ENCODE measurements at regions not wholly inside any gene's neighbourhood (a gene's known extent, or its start where the extent isn't known, plus 50 kb on each side); places are given as distances from the start of the nearest gene placed in this dataset.
"Not testable (repeated sequence)": the region's sequence is repeated elsewhere in the genome, so short reads cannot be mapped to it uniquely, and the experiment has no call there.

DNA sequence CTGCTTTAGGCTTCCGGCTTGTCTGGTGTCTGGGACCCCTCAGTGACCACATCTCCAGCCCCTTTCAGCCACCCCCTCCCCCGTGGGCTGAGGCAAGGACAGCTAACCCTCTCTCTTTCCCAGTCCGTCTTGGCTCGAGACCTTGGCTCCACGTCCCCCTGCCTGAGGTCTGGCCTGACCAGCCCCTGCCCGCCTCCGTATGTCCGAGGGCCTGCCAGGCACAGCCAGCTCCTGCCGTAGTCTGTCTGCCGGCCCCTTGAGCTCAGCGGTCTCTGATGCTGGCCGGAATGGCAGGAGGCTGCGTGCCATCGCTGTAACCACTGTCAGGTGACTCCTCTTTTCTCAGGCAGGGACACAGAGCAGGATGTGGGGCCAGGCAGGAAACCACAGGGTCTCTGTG is 73.3 kb upstream of the LRPAP1 start:
- FAIRE-seq (no peak), DNase-seq (ENCODE audit: insufficient read length, low spot score) (no peak)
- TF ChIP-seq TAF1 (IDR thresholded peaks at IDR 0.05; ENCODE audit: low read depth, low read length) (no peak), POU2F2 (IDR thresholded peaks at IDR 0.05; ENCODE audit: low read depth, low read length) (no peak)

DNA sequence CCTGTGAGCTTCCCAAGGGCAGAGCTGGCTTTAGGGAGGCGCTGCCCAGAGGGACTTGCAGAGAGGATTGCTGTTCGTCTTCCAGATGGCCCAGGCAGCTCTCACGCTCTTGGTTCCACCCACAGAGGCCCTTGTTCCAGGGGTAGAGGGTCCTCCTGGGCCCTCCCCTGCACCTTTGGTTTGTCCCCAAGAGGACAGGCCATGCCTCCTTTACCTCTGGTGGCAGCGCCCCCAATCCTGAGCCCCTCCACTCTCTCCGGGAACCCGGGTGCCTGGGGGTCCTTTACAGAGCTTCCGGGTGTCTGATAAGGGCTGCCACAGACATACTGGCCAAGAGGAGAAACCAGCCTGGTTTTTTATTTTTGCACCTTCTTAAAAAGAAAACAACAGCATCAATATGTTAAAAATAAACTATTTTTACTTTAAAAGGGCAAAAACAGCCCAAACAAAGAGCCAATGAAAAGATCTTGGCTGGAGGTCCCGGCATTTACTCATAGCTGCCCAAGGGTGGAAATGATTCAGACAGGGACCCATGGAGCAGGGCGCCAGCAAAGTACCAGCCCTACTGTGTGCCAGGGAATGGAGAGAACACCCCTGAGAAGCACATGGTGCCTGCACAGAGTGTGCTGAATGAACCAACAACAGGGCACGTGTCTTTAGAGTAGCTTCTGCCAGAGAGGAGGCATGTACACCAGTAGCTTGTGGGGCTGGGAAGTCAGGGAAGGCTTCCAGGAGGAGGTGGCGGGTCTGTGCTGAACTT is 70.8 kb upstream of the LRPAP1 start:
- not testable (repeated sequence) for FAIRE-seq; DNase-seq (ENCODE audit: insufficient read length, low spot score)

DNA sequence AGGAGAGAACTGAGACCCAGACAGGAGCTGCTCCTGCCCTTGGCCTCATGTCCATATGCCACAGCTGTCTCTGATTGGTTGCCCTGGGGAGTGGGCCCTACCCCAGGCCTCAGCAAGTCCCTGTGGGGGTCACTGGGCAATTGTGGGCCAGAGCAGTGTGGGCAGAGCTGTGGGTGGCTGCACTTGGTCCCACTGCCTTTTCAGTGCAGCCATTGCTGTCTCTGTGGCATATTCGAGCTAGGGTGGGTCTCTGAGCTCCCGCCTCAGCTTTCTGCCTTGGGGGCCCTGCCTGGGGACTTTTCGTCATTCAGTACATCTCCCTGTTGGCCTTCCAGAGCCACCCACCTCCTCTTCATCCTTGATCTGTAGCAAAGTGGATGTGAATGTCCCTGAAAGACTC is 69.8 kb upstream of the LRPAP1 start:
- no peak for FAIRE-seq
- no peak for DNase-seq (ENCODE audit: insufficient read length, low spot score)
- TF ChIP-seq POU2F2 (IDR thresholded peaks at IDR 0.05; ENCODE audit: low read depth, low read length) (no peak), TAF1 (IDR thresholded peaks at IDR 0.05; ENCODE audit: low read depth, low read length) (no peak), POLR2AphosphoS5 (IDR thresholded peaks at IDR 0.05; ENCODE audit: low read depth, low read length) (no peak), PAX5 (IDR thresholded peaks at IDR 0.05; ENCODE audit: insufficient read depth, low read length, severe bottlenecking) (no peak), POLR2A (IDR thresholded peaks at IDR 0.05; ENCODE audit: low read depth, low read length) (no peak)

DNA sequence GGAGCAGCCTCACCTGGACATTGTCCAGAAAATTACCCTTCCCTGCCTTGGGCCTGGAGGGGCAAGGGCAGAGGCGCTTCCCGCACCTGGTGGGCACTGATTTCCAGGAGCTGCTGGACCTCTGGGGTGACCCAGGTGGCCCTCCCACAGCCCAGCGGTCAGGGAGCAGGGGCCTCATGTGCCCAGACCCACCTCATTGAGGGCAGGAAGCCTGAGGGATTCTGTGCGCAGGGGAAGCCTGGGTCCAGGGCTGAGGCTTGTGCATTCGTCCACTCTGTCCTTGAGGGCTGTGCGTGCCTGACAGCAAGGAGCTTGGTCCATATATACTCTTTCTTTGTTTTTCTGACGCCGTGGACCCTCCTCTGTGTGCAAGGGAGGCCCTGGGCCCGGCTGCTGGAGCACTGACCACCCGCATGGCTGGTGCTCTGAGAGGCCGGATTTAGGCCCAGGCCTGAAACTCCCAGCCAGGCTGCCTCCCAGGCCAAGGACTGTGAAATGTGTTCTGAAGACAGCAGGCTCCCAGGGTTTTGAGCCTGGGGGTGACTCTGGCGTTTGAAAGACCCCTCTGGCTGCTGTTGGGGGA is 69.0 kb upstream of the LRPAP1 start:
- FAIRE-seq; DNase-seq (ENCODE audit: insufficient read length, low spot score): not testable (repeated sequence)

DNA sequence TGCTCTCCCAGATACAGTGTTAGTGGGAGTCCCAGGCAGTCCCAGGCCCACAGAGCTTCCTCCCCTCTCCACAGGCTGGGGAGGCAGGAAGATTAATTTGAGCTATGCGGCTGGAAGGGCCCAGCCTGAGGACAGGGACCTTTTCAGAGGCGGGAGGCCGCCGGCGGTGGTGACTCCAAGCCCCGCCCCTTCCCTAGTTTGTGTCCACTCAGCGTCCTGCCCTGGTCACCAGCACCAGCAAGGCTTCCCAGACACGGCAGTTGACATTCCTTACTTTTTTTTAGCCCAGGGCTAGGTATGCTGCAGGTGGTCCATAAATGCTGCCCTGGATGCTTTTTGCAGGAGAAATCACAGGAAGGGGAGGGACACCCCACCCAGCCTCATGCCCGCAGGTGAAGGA is 67.7 kb upstream of the LRPAP1 start:
- no peak for TF ChIP-seq POLR2AphosphoS5 (IDR thresholded peaks at IDR 0.05; ENCODE audit: low read depth, low read length)
- no peak for TF ChIP-seq TAF1 (IDR thresholded peaks at IDR 0.05; ENCODE audit: low read depth, low read length)
- TF ChIP-seq POLR2A (IDR thresholded peaks at IDR 0.05; ENCODE audit: low read depth, low read length): no peak
- no peak for TF ChIP-seq SPI1 (IDR thresholded peaks at IDR 0.05; ENCODE audit: low read depth, low read length)
- TF ChIP-seq PAX5 (IDR thresholded peaks at IDR 0.05; ENCODE audit: insufficient read depth, low read length, severe bottlenecking): no peak
- TF ChIP-seq POU2F2 (IDR thresholded peaks at IDR 0.05; ENCODE audit: low read depth, low read length): no peak
- DNase-seq (ENCODE audit: insufficient read length, low spot score) (no peak), FAIRE-seq (no peak)

DNA sequence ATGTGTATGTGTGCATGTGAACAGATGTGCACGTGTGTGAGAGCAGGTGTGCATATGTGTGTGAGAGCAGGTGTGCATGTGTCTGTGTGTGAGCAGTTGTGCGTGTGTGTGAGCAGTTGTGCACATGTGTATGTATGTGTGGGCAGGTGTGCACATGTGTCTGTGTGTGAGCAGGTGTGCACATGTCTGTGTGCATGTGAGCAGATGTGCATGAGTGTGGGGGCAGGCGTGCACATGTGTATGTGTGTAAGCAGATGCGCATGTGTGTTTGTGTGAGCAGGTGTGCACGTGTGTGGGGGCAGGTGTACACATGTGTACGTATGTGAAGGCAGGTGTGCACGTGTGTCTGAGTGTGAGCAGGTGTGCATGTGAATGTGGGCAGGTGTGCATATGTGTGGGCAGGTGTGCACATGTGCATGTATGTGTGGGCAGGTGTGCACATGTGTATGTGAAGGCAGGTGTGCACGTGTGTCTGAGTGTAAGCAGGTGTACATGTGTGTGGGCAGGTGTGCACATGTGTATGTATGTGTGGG is 66.5 kb upstream of the LRPAP1 start:
- FAIRE-seq (peak; percentile 87), DNase-seq (ENCODE audit: insufficient read length, low spot score) (no peak)
- no peak for TF ChIP-seq POU2F2 (IDR thresholded peaks at IDR 0.05; ENCODE audit: low read depth, low read length)
- no peak for TF ChIP-seq TAF1 (IDR thresholded peaks at IDR 0.05; ENCODE audit: low read depth, low read length)
- no peak for TF ChIP-seq POLR2A (IDR thresholded peaks at IDR 0.05; ENCODE audit: low read depth, low read length)
- no peak for TF ChIP-seq SPI1 (IDR thresholded peaks at IDR 0.05; ENCODE audit: low read depth, low read length)
- no peak for TF ChIP-seq POLR2AphosphoS5 (IDR thresholded peaks at IDR 0.05; ENCODE audit: low read depth, low read length)
- no peak for TF ChIP-seq PAX5 (IDR thresholded peaks at IDR 0.05; ENCODE audit: insufficient read depth, low read length, severe bottlenecking)

DNA sequence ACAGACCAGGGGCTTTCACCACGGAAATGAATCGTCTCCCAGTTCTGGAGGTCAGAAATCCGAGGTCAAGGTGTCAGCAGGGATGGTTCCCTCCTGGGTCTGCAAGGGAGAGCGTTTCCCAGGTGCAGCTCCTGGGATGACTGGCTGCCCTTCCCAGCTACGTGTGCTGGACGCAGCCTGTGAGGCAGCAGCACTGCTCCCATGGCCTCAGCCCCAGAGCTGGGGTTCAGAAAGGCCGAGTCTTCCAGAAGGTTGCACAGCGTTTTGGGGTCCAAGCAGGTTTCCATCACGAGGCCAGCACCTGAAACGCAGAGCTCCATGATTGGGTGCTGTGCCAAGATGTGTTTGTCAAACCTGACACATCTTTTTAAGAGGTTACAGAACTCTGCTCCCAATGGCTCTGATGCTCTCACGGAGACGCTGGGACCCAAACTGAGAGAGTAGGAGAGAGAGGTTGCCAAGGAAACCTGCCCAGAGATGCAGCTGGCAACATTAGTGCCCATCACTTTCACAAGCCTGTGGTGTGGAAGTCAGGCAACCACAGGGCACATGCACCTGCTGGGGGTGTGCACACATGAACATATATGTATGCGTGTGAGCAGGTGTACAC is 65.8 kb upstream of the LRPAP1 start:
- DNase-seq (ENCODE audit: insufficient read length, low spot score); FAIRE-seq: not testable (repeated sequence)

DNA sequence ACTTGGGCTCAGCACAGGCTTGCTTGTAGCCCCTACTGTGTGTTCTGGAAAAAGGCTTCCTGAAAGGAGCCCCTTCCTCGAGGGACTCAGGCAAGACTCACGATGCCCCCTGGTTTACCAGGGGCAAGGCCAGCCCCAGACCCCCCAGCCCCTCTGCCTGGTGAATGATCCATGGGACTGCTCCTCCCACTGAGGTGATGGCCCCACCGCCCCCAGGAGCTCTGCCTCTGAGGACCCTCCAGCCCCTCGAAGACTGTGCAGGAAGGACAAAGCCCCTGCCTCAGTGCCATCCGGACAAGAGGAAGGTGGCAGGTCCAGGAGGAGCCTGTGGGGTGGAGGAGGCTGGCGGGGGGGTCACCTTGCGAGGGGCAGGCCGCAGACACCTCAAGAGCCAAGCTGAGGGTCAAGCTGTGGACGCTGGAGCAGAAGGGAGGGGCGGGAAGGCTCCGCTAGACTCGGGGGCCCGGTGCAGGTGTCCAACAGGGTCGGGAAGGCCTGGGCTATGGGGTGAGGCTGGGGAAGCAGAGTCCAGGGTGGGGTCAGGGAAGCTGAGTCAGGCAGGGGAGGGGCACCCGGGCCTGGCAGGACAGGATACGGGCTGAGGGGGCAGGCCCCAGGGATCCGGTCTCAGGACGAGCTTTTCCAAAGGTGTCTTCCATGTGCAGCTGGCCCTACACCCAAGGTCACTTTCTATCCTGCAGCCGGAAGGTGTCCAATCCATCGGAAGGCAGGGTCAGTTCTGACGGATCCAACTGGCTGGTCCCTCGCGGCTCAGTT is 64.9 kb upstream of the LRPAP1 start:
- FAIRE-seq; DNase-seq (ENCODE audit: insufficient read length, low spot score): not testable (repeated sequence)

DNA sequence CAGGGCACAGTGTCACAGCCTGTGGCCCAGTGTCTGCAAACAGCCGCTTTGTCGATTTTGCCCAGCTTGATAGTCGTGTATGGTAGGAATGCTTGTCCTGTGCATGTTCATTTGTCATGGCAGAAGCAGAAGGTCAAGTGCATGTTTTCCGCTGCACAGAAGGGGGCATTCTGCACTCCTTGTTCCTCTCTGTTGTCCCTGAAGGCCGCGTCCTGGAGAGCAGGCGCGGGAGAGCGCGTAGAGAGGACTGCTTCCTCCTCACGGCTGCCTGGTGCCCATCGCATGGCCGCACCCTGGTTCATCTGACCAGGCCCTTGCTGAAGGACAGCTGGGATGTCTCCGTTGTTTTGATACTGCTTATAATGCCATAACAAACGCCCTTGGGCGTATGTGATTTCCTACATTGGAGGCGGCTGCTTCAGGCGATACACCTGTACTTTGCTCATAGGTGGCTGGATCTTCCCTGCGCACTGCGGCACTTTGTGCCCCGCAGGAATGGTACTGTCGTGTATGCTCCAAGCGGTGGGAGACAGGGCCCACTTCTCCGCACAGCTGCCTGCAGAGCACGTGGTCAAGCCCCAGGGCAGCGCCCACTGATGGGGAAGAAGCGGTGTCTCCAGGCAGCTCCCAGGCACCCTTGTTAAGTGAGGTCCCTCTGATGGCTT is 63.5 kb upstream of the LRPAP1 start:
- not testable (repeated sequence) for DNase-seq (ENCODE audit: insufficient read length, low spot score); FAIRE-seq

DNA sequence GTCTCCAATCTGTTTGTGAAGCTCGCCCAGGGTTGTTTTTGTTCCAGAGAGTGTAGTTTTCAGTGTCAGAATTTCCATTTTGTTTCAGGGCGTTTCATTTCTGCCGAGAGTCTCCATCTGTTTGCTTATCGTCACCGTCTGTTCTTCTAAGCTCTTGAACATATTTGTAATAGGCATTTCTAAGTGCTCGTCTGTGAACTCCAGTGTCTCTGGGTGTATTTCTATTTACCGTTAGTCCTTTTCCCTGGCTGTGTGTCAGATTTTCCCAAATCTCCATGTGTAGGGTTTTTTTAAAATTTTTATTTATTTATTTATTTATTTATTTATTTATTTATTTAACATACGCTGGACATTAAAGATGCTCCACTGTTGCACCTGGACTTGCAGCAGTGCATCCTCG is 62.5 kb upstream of the LRPAP1 start:
- not testable (repeated sequence) for DNase-seq (ENCODE audit: insufficient read length, low spot score); FAIRE-seq

DNA sequence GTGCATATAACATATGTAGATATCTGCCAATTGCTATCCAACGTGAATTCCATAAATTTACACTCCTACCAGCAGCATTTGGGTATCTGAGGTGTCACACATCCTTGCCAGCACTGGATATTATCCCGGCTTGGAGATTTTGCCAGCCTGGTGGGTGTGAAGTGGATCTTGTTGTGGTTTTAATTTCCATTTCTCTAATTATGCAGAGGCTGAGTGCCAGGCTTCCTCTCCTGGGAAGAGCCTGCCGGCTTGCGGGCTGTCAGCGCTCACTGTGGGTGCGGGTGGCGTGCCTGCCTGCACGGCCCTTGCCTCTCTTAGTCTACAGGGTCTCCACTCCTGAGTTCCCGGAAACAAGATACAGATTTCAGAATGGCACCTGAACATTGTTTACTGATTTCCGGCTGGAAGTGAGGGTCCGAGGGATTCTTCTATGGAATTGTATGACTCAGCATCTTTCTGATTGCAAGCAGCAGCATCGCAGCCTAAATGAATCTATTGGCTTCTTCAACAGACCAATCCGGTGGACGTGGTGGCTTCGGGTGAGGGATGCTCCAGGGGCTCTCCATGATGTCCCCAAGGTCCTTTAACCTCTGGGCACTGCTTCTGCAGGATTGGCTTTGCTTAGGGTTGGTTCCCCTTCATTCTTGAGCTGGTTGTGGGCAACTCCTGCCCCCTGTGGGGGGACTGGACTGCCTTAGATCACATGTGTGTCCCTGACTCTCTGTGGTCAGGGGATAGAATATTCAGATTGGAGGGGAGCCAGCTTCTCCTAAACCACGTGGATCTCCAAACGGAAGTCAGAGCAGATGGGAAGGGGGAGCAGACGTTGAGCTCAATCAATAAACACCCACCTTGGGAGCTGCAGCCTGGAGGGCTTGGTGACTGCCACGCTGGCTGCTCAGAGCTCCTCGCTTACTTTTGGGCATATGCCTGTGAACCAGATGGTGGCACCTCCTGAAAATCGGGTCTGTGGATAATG is 58.0 kb upstream of the LRPAP1 start:
- FAIRE-seq; DNase-seq (ENCODE audit: insufficient read length, low spot score): not testable (repeated sequence)

DNA sequence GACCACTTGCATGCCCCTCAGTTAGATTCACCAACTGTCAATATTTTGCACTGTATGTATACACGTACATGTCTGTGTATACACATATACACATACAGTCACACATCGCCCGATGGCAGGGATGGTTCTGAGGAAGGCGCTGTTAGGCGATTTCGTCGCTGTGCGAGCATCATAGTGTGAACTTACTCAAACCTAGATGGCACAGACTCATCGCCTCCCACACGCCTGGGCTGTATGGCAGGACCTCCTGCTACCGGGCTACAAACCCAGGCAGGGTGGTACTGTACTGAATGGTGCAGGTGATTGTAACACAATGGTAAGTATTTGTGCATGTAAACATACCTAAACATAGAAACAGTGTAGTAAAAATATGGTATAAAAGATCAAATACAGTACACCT is 57.2 kb upstream of the LRPAP1 start:
- FAIRE-seq; DNase-seq (ENCODE audit: insufficient read length, low spot score): not testable (repeated sequence)

DNA sequence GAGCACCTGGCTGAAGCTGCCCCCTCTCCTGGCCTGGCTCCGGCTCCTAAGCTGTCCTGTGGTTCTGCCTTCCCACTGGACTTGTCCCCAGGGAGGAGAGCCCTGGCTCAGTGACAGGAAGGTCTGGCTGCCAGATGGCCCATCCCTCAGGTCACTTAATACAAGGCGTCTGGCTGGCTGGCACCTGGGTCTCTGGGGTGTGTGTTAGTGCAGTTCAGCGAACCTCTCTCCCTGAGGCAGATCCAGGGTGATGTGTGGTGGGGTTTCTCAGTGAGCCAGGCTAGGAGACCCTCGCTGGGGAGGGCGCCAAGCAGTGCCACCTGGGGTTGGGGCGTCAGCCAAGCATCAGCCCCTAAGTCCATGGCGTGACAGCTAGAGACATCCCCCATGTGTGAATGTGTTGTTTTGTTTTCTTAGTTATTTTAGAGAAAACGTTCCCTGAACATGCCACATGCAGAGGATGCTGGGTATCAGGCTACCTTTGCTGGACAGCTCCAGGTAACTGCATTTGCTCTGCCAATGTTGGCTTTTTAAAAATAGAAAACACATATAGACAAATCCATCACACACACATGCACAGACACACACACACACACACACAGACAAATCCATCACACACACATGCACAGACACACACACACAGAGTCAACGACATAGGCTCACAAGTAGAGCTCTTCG is 56.4 kb upstream of the LRPAP1 start:
- not testable (repeated sequence) for FAIRE-seq; DNase-seq (ENCODE audit: insufficient read length, low spot score)

DNA sequence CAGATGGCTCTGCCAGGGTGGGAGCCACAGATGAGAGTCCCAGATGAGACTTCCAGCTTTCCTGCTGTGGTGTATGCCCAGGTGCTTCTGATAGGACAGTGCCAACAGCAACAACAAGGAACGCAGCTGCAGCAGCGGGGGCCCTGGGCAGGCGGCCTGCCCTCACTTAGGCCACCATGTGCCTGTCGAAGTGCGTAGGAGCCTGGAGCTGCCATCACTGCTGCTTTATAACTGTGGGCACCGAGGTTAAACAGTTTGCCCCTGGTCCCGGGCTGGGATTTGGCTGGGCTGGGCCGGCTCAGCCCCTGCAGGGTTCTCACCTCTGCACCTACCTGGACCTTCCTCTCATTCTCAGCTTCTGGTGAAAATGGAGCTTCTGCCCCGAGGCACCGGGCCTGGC is 54.4 kb upstream of the LRPAP1 start:
- not testable (repeated sequence) for FAIRE-seq

DNA sequence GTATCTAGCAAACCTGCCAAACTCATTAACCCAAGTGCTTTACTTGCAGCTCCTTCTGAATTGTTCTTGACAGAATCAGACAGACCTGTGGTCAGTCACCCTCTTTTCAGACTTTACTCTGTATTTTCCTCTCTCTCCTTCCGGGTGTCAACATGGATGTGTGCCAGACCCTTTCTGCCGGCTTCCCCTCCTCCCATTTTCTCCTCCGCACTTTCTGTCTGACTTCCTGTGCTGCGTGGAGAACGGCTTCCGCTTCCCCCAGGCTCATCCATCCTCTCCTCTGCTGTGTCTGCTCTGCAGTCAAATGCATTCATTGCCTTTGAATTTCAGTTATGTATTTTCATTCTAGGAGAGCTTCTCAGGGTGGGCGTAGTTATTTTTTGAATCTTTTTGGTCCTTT is 53.3 kb upstream of the LRPAP1 start:
- DNase-seq (ENCODE audit: insufficient read length, low spot score); FAIRE-seq: not testable (repeated sequence)

More for the DNA sequence above, 54.4 kb upstream of the LRPAP1 start:
- DNase-seq (ENCODE audit: insufficient read length, low spot score): not testable (repeated sequence)

Data from GM12891 (cell line).